ENCODE measurements at regions not wholly inside any gene's neighbourhood (a gene's known extent, or its start where the extent isn't known, plus 50 kb on each side); places are given as distances from the start of the nearest gene placed in this dataset.

GRCh38 chr5:87499478-87500410, 87.0 kb upstream of the CCNH start:
- Histone ChIP-seq H3K9me3 (replicated peaks; ENCODE audit: control insufficient read depth, insufficient read depth, low read depth, low read length) (no peaks in the 10 kb centered on the region), H4K20me1 (replicated peaks; ENCODE audit: control insufficient read depth, insufficient read depth, low read length) (no peaks in the 10 kb centered on the region), H3K9ac (ENCODE audit: insufficient read depth in 1 of 2, low read depth in 2 of 2, low read length in 2 of 2) (no peak overlapping the region), H3K79me2 (ENCODE audit: control insufficient read depth, insufficient read depth, low read length) (no peaks in the 10 kb centered on the region), H2AFZ (ENCODE audit: low read depth, low read length) (no peak overlapping the region), H3K9me1 (ENCODE audit: control insufficient read depth, insufficient read depth, low read length) (no peaks in the 10 kb centered on the region), H3K4me2 (ENCODE audit: insufficient read depth, low read length) (no peak overlapping the region), H3K36me3 (ENCODE audit: control insufficient read depth, insufficient read depth, low read length) (no peaks in the 10 kb centered on the region), H3K27ac (ENCODE audit: extremely low read depth, low read depth, low read length) (no peak overlapping the region), H3K27me3 (ENCODE audit: control insufficient read depth in 2 of 2, insufficient read depth in 2 of 2, low read length in 2 of 2) (no peaks in the 10 kb centered on the region), H3K4me1 (replicated peaks in 1 of 2; ENCODE audit: control insufficient read depth in 2 of 2, insufficient read depth in 2 of 2, low read length in 2 of 2) (no peaks in the 10 kb centered on the region), H3K4me3 (no peak overlapping the region)
- TF ChIP-seq ZNF175 (CRISPR knock-in tag; IDR thresholded peaks at IDR 0.05; ENCODE audit: low read depth): no peak
- TF ChIP-seq, protein P1, sequence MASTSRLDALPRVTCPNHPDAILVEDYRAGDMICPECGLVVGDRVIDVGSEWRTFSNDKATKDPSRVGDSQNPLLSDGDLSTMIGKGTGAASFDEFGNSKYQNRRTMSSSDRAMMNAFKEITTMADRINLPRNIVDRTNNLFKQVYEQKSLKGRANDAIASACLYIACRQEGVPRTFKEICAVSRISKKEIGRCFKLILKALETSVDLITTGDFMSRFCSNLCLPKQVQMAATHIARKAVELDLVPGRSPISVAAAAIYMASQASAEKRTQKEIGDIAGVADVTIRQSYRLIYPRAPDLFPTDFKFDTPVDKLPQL (IDR thresholded peaks at IDR 0.05; ENCODE audit: extremely low read depth, insufficient read length): no peak
- TF ChIP-seq SMAD1 (IDR thresholded peaks at IDR 0.05; ENCODE audit: low read depth, low read length, partially characterized antibody): no peak
- no peak for TF ChIP-seq BCOR (IDR thresholded peaks at IDR 0.05)
- CTCF ChIA-PET (ENCODE audit: low intra/inter-chr PET ratio): no interaction called here
- in situ Hi-C loops (cut with MboI): no loop called here
- POLR2A ChIA-PET: no interaction called here
- FAIRE-seq: no peak
- intact Hi-C loops (cut with micrococcal nuclease): no loop called here
- no TSS peak for BruUV-seq (replicated peaks)
- WGBS (ENCODE audit: insufficient coverage, low coverage, missing lambda C conversion rate): 1% methylated on average over 20 of the region's 21 CpGs
- no peak for ATAC-seq
- no peak for DNase-seq (ENCODE audit: extremely low read depth in 1 of 4, low spot score in 3 of 4)

Measured in K562 (cell line).